ENCODE measurements at regions not wholly inside any gene's neighbourhood (a gene's known extent, or its start where the extent isn't known, plus 50 kb on each side); places are given as distances from the start of the nearest gene placed in this dataset.

- DNase-seq, result no peak
Observed at GRCh38 chr15:95265419-95265997, 1034.1 kb downstream of the MCTP2 start.

DNA sequence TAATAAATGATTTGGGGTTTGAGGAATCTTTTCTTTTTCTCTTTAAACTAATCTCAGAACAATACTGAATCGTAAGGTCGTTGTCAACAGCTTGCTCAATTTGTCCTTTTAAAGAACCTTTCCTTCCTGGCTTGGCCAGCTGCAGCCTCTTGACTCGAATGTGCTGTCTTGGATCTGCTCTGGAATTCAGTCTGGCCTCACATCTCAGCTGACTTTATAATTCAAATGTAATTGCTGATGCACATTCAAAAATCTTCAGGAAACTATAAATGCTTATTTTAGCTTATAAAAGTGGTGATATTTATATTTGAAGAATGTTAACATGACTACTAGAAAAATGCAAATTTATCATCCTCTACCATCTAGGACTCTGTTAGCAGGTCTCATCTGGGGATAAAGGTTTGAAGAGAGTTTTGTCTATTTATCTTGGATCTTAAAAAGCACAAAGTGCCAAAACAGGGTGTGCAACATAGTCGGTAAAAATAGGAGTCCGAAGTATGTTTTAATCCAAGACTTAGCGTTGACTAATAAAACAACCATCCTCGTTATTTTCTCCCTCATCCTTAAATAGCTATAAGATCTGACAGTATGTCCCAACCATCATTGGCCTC is 1035.2 kb downstream of the MCTP2 start:
- no peak for DNase-seq

GRCh38 chr15:95267481-95267880 is 1036.1 kb downstream of the MCTP2 start:
- no peak for DNase-seq

- no peak for DNase-seq
Observed at GRCh38 chr15:95269242-95270183, 1038.2 kb downstream of the MCTP2 start.

- DNase-seq, result no peak
Observed at GRCh38 chr15:95274101-95274500, 1042.7 kb downstream of the MCTP2 start.

DNA sequence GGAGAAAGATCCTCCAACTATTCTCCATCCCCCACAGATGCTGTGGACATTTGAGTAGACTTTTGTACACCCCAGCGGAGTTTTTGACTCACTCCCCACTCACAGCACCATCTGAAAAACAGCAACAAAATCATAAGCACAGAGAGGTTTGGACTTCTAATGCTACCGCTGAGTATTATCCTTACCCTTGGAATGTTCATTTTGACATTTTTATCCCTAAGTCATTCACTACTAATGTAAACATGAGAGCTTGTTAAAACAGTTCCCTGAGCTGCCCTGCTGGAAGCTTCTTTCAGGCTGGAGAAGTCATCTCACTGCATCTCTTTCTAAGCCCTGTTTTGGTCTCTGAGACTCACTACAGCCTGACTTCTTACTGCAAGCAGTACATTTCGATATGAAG is 1045.9 kb downstream of the MCTP2 start:
- DNase-seq, result no peak

GRCh38 chr15:95278532-95279245 is 1047.3 kb downstream of the MCTP2 start:
- DNase-seq, result no peak

- DNase-seq, result no peak
Observed at GRCh38 chr15:95279277-95280019, 1048.1 kb downstream of the MCTP2 start.

GRCh38 chr15:95280711-95281110 is 1049.3 kb downstream of the MCTP2 start:
- DNase-seq, result no peak

- no peak for DNase-seq
Observed at GRCh38 chr15:95281470-95281869, 1049.0 kb upstream of the NR2F2 start.

DNA sequence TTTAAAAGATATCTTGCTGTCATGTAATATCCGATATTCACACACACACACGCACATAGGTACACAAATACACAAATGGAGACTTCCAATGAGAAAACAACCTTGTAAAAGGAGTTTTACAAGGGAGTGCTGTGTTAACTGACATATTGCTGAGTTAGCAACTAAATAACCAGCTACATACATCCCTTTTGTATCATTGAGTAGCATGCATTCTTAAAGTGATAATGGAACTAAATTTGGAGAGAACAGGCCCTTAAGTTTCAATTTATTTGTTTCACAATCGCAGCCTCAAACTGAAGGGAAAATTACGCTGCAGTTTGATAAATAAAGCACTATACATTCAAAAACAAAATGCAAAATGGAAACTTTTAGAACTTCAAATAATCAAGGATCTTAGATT is 1046.0 kb upstream of the NR2F2 start:
- no peak for DNase-seq

DNA sequence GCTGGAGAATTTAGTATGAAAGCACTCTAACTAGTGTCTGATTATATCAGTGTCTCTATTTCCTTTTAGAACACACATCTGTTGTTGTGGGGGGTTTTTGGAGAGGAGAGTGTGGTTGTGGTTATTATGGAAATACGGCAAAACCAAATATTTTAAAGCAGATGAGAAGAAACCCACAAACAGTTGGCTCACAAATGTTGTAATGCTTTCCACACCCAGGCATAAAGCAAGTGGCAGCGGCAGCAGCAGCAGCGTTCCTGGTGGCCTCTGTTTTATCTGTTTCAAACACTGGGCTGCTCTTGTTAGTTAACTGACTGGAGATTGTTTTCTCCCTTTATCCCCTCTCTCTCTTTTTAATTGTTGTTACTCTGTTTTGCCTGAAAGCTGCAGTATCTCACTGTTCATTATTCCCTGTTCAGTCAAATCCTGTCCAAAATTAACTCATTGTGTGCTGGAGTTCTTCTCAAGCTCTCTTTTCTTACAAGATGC is 1045.5 kb upstream of the NR2F2 start:
- DNase-seq, result no peak

GRCh38 chr15:95286352-95286880 is 1044.1 kb upstream of the NR2F2 start:
- no peak for DNase-seq

GRCh38 chr15:95287720-95288103 is 1042.8 kb upstream of the NR2F2 start:
- no peak for DNase-seq

DNA sequence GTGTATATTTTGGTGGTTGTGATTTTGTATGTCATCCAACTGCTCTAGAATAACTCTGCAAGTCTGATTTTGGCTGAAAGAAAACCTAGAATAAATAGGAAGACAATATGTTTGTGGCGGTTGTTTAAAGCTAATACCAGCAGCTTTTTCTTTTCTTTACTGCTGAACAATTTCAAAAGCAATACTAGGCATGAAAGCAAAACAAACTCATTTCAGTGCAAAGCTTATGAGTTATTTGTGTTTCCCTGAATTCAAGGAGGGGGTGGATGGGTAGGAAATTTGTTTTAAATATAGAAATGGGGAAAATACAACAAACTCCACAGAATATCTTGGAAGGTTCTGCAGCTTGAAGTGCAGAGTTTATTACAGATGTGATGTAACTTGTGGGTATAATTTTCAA is 1041.9 kb upstream of the NR2F2 start:
- no peak for DNase-seq

DNA sequence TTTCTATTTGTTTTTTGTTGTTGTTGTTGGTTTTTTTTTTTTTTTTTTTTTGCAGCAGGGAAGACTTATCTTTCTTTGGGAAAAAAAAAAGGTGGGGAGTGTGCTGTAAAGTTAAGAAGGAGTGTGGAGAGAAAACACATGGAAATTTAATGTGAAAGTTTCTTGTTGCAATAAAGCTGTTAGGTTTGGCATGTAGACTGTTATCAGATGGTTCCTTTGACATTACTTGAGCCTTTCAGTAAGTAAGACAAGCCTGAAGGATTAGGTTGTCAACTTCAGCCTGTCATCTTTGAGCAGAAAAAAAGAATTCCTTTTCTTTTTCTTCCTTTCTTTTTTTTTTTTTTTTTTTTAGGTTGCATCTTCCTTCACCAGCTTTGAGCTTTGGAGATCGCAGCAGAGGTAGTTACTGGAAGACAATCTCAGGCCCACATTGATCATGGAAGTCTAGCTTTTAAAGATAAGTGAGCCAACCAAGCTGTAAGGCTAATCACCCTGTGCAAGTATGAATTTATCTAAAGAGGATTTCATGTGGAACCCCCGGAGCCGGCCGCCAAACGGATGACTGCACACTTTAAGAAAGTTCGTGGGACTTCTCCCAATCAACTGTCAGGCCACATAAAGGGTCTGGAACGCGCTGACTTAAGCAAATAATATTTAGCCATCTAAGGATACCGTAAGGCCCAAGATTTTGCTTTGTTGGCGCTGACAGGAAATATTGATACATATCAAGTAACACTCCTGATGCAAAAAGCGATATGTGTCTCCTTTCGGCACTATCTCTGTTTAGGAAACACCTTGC is 1040.1 kb upstream of the NR2F2 start:
- DNase-seq, result no peak

DNA sequence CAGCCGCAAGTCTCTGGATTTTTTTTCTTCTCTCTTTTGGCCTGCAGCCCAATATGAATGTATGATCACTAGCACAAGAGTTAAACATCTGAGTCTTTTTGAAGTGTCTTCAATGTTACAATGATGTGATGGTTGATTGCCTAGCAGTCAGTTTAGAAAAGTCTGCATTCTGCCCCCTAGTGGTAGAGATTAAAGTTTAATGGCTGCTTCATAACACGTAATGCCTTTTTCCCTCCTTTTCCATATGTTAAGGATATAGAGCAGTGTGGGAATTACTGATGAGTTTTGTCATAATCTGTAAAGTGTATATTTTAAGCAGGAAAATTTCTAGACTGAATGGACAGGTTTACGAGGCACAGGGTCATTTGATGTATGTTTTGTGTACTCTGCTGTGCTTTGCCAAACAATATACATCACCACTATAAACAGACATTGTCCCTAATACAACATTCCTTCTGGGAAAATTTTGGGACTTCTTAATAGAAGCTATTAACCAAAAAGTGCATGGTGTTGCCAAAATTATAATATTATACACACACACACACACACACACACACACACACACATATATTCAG is 1038.5 kb upstream of the NR2F2 start:
- no peak for DNase-seq

DNA sequence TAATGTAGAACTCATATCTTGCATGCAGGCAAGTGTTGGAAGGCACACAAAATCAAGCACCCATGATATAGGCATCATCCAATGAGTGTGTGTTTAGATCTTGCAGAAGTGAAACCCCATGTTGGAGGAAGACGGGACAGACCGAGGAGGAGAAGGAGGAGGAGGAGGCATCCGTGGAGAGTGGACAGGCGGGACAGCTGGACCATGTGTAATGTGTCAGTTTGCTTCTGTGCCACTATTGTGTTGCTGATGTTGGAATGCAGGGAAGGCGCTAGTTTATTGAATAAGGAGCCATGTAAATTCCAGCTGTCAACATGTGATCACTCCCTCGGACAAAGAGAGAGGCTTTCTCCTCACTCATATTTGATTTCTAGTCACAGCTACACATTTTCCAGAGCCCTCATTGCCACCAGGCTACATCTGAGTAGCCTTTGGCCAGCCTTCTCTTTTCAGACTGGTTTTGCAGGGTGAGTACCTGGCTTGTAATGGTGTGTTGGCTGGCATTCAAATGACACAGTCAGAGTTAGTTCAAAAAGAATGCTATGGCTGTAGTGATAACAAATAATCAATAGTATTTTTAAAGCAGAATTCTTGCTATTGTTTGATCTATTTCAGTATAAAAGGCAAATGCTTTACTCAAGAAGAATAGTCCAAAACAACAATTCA is 1037.6 kb upstream of the NR2F2 start:
- DNase-seq, result no peak

- DNase-seq, result no peak
Observed at GRCh38 chr15:95293456-95294031, 1037.0 kb upstream of the NR2F2 start.

GRCh38 chr15:95295363-95295762 is 1035.1 kb upstream of the NR2F2 start:
- no peak for DNase-seq

Data from activated CD4-positive, alpha-beta T cell treated with anti-CD3 and anti-CD28 coated beads for 1 hour (primary cell).